ENCODE measurements at regions not wholly inside any gene's neighbourhood (a gene's known extent, or its start where the extent isn't known, plus 50 kb on each side); places are given as distances from the start of the nearest gene placed in this dataset.

- TF ChIP-seq, protein P1, sequence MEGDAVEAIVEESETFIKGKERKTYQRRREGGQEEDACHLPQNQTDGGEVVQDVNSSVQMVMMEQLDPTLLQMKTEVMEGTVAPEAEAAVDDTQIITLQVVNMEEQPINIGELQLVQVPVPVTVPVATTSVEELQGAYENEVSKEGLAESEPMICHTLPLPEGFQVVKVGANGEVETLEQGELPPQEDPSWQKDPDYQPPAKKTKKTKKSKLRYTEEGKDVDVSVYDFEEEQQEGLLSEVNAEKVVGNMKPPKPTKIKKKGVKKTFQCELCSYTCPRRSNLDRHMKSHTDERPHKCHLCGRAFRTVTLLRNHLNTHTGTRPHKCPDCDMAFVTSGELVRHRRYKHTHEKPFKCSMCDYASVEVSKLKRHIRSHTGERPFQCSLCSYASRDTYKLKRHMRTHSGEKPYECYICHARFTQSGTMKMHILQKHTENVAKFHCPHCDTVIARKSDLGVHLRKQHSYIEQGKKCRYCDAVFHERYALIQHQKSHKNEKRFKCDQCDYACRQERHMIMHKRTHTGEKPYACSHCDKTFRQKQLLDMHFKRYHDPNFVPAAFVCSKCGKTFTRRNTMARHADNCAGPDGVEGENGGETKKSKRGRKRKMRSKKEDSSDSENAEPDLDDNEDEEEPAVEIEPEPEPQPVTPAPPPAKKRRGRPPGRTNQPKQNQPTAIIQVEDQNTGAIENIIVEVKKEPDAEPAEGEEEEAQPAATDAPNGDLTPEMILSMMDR (IDR thresholded peaks at IDR 0.05), result no peak
- TF ChIP-seq POLR2A (IDR thresholded peaks at IDR 0.05), result no peak
Measured at GRCh38 chr2:104027321-104027720, 826.6 kb upstream of the POU3F3 start.
